Brain microvascular endothelial cell (primary cell): ENCODE measurements at regions not wholly inside any gene's neighbourhood (a gene's known extent, or its start where the extent isn't known, plus 50 kb on each side); places are given as distances from the start of the nearest gene placed in this dataset.

Source experiments
- DNase-seq: peaks from one replicate; pipeline ENCODE4 v3.0.0-alpha.2; 2020
- H3K27ac ChIP-seq: fragments of 250-450 bp; sonication (Bioruptor Pico); 2 replicates; pipeline ENCODE4 v1.5.1; 2020; ENCODE audit warnings: mild to moderate bottlenecking, moderate library complexity
- H3K27me3 ChIP-seq: fragments of 250-450 bp; sonication (Bioruptor Pico); replicated peaks from 2 replicates; pipeline ENCODE4 v1.5.1; 2020; ENCODE audit warnings: mild to moderate bottlenecking
- H3K36me3 ChIP-seq: fragments of 250-450 bp; sonication (Bioruptor Pico); replicated peaks from 2 replicates; pipeline ENCODE4 v1.5.1; 2020; ENCODE audit warnings: mild to moderate bottlenecking
- H3K4me3 ChIP-seq: 2 replicates; pipeline ENCODE4 v1.5.1; 2011; ENCODE audit warnings: low read depth, mild to moderate bottlenecking, control low read depth, low read length, moderate library complexity
- in situ Hi-C: cut with HindIII; loops from 2 replicates; pipeline ENCODE4 v1.10.0; 2017; ENCODE audit warnings: low sequenced_read_pairs, low pct_ligation_motif_present
- TF ChIP-seq, protein P1 (sequence below): IDR thresholded peaks from 2 replicates; pipeline ENCODE4 v1.5.1; 2011; ENCODE audit warnings: low read depth, mild to moderate bottlenecking, moderate library complexity, low read length, control low read depth, inconsistent platforms; ENCODE audit errors: missing control alignments

DNA sequence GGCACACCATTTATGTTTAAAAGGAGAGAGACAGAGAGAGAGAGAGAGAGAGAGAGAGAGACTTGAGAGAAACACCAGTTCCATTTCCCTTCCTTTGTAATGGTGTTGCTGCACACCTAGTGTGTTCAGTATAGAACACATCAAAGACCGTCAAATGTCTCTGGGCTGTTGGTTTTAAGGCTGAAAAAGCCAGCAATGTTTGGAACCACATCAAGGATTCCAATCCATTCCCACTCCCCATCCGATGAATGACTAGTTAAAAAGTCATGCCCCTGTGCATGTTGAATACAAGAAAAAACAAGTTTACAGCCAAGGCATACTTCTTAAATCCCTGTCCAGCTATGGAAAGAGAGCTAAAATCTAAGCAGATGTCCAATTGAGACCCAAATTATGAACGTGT is 83.0 kb upstream of the IFNE start:
- Histone ChIP-seq H3K27me3 (no peaks in the 10 kb centered on the region), H3K4me3 (no peak overlapping the region), H3K36me3 (no peaks in the 10 kb centered on the region), H3K27ac (no peak overlapping the region)
- TF ChIP-seq, protein P1, sequence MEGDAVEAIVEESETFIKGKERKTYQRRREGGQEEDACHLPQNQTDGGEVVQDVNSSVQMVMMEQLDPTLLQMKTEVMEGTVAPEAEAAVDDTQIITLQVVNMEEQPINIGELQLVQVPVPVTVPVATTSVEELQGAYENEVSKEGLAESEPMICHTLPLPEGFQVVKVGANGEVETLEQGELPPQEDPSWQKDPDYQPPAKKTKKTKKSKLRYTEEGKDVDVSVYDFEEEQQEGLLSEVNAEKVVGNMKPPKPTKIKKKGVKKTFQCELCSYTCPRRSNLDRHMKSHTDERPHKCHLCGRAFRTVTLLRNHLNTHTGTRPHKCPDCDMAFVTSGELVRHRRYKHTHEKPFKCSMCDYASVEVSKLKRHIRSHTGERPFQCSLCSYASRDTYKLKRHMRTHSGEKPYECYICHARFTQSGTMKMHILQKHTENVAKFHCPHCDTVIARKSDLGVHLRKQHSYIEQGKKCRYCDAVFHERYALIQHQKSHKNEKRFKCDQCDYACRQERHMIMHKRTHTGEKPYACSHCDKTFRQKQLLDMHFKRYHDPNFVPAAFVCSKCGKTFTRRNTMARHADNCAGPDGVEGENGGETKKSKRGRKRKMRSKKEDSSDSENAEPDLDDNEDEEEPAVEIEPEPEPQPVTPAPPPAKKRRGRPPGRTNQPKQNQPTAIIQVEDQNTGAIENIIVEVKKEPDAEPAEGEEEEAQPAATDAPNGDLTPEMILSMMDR = no peak
- in situ Hi-C loops = no loop called here
- DNase-seq = no peak

DNA sequence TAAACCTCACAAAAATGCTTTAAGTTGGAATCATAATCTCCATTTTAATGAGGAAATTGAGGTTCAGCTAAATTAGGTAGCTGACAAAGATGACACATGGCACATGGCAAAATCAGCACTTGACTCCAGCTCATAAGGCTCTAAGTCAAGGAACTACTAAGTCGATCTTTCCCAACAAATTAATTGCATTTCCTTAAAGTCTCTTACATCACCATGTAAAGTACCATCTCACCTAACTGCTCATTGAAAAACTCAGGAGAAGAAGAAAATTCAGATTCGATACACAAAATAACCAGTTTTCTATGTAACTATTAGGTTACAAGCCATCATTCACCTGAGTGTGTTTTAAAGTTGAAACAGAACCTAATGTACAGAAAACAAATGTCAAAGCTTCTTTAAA is 85.8 kb upstream of the IFNE start:
- Histone ChIP-seq H3K4me3 (no peak overlapping the region), H3K27me3 (no peaks in the 10 kb centered on the region), H3K36me3 (no peaks in the 10 kb centered on the region), H3K27ac (no peak overlapping the region)
- in situ Hi-C loops = no loop called here
- no peak for DNase-seq
- TF ChIP-seq, protein P1 = no peak

DNA sequence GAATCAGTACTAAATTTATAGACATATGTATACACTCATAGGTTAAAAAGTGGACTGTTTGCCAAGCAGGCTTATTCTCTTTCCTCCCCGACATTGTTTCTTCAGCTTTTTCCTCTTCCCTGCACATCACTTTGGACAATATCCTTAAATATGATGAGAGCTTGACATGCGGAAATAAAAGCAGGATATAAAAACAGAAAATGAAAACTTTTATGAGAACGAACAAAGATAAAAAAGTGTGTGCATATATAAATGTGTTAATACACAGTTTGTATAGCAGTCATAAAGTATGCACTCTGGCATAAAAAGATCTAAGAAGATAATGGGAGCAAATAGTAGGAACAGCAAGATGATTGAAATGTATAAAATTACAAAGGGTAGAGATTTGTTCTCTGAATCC is 86.4 kb upstream of the IFNE start:
- in situ Hi-C loops = no loop called here
- TF ChIP-seq, protein P1 = no peak
- DNase-seq = no peak
- Histone ChIP-seq H3K36me3 (no peaks in the 10 kb centered on the region), H3K27ac (no peak overlapping the region), H3K27me3 (no peaks in the 10 kb centered on the region), H3K4me3 (no peak overlapping the region)

DNA sequence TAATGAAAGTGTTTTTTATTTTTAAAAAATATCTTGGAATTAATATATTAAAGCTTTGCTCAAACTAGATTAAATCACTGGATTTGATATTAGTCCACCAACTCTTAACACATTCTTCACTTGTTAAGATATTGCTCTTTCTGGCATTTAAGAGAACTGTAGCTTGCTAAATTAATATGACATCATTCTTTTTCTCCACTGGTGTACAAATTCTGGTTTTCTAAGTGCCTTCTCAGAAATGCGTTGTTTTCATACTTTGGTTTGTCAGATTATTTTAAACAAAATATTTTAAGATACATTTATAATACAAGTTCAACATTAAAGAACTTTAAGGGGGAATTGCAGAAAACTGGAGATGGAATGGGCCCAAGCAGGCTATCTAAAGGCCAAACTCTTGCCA is 87.6 kb upstream of the IFNE start:
- Histone ChIP-seq H3K27ac (no peak overlapping the region), H3K4me3 (no peak overlapping the region), H3K27me3 (no peaks in the 10 kb centered on the region), H3K36me3 (no peaks in the 10 kb centered on the region)
- DNase-seq = no peak
- in situ Hi-C loops = no loop called here
- TF ChIP-seq, protein P1 = no peak

DNA sequence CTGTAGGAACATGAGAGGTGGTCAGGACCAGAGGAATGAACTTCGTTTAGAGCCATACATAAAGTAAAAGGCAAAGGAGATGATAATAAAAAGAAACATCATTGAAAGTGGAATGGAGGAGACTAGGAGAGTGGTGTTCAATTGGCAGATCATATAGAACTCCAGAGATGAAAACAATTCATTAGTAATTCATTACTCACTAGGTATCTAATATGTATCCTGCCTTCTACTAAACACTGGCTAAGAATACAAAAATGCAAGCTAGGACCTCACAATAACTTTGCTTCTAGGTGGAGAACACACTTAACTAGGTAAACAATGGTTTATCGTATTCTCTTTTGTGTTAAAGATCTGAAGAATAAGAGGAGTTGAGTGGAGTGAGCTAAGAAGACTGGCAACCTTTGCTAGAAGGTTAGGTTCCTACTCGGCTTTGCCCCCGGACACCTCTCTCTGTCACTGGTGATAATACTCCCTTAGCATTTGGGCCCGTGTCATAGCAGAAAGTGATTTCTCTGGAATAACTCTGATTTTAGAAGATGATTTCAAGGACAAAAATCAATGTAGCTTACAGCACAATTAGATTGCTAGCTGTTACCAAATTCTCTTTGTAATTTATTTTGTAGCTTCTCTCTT is 88.6 kb upstream of the IFNE start:
- no peaks in the 10 kb centered on the region for H3K36me3 ChIP-seq
- no peaks in the 10 kb centered on the region for H3K27me3 ChIP-seq
- TF ChIP-seq, protein P1 = no peak
- no peak overlapping the region for H3K4me3 ChIP-seq
- H3K27ac ChIP-seq = no peak overlapping the region
- no peak for DNase-seq
- in situ Hi-C loops = no loop called here

DNA sequence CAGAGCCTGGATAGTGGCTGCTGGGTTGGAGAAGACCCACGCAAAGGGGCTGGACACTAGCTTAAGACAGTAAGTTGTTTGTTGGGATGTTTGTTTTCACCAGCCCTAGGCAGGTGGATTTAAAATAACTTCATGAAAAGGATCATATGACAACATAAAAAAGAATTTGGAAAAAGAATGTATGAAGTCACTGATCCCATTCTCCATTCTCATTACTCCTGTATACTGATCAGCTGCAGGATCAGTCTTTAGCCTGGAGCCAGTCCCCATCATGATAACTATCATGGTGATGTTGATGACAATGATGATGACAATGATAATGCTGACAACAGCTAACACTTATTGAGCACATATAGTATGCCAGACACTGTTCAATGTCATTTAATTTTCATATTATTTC is 92.1 kb upstream of the IFNE start:
- in situ Hi-C loops = no loop called here
- no peaks in the 10 kb centered on the region for H3K36me3 ChIP-seq
- no peak overlapping the region for H3K4me3 ChIP-seq
- TF ChIP-seq, protein P1 = no peak
- no peak for DNase-seq
- H3K27me3 ChIP-seq = no peaks in the 10 kb centered on the region
- no peak overlapping the region for H3K27ac ChIP-seq
